GM21576 (cell line): ENCODE measurements at regions not wholly inside any gene's neighbourhood (a gene's known extent, or its start where the extent isn't known, plus 50 kb on each side); places are given as distances from the start of the nearest gene placed in this dataset.
"Not testable (repeated sequence)": the region's sequence is repeated elsewhere in the genome, so short reads cannot be mapped to it uniquely, and the experiment has no call there.

Experiments used
- ATAC-seq: cut with Tn5 transposase; IDR thresholded peaks from one replicate; pipeline ENCODE4 v1.9.1; 2021; ENCODE audit warnings: mild to moderate bottlenecking, moderate library complexity; ENCODE audit not compliant: unreplicated experiment

GRCh38 chr4:66219401-66219800 is 549.1 kb upstream of the EPHA5 start:
- no peak for ATAC-seq

GRCh38 chr4:66216252-66216651 is 546.0 kb upstream of the EPHA5 start:
- ATAC-seq = no peak

DNA sequence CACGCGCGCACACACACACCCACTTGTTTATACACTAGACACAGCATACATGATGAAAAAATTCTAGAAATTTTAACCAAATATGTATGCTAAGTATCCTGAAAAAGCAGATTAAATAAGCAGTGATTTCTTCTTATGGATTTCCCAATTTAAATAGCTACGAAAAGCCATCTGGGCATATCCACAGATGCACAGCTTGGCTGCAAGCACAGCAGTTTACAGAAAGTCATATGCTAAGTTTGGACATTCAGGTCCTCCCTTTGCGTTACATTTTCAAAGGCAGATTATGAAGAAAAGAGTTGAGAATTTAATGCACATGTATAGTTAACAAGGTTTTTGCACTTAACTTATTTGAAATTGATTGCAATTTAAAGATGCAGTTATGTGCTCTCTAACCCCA is 542.2 kb upstream of the EPHA5 start:
- ATAC-seq = no peak

- no peak for ATAC-seq
Observed at GRCh38 chr4:66204534-66205247, 534.4 kb upstream of the EPHA5 start.

DNA sequence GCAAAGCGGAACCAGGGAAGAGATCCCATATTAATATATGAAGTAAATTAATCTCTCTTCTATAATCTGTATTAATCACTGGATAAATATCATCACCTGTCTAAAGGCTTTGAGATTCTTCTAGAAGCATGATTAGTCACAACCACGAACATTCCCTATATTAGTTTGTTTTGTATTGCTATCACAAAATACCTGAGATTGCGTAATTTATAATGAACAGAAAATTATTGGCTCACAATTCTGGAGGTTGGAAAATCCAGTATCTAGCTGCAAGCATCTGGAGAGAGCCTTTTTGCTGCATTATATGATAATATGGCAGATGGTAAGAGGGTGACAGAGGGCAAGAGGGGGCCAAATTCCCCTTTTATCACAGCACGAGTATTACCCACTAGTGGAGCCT is 532.6 kb upstream of the EPHA5 start:
- ATAC-seq = no peak

- ATAC-seq = no peak
Observed at GRCh38 chr4:66197451-66197850, 527.2 kb upstream of the EPHA5 start.

GRCh38 chr4:66193487-66193886 is 523.2 kb upstream of the EPHA5 start:
- ATAC-seq = no peak

DNA sequence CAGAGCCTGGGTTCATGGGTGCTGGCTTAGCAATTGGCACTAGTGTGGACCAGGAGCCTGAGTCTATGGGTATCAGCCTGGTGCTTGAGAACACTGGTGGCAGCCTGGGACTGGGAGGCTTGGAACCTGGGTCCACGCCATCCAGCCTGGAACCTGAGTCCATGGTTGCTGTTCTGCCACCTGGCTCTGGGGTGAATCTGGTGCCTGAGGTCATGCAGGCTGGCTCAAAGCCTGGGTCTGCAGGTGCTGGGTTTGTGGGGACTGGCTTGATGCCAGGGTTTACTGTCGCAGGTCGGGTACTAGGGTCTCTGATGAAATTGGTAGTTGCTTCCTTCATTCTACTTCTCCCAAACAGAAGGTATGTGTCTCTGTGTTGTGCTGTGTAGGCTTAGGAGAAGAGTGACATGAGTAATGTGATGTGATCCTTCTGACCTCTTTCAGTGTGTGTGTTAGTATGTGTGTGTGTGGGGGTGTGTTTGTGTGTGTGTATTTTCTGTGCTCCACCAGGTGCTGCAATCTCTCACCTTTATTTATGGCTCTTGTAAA is 517.0 kb upstream of the EPHA5 start:
- no peak for ATAC-seq

- ATAC-seq = no peak
Observed at GRCh38 chr4:66186095-66186494, 515.8 kb upstream of the EPHA5 start.

DNA sequence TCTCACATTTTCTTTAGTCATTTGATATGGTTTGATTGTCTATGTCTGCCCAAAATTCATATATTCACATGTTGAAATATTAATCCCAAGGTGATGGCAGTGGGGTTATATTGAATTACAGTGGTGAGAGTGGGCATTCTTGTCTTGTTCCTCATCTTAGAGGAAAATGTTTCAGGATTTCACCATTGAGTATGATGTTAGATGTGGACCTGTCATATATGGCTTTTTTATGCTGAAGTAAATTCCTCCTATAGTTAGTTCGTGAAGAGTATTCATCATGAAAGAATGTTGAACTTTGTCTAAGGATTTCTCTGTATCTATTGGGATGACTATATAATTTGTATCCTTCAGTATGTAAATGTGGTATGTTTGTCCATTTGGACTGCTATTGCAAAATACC is 512.3 kb upstream of the EPHA5 start:
- no peak for ATAC-seq

DNA sequence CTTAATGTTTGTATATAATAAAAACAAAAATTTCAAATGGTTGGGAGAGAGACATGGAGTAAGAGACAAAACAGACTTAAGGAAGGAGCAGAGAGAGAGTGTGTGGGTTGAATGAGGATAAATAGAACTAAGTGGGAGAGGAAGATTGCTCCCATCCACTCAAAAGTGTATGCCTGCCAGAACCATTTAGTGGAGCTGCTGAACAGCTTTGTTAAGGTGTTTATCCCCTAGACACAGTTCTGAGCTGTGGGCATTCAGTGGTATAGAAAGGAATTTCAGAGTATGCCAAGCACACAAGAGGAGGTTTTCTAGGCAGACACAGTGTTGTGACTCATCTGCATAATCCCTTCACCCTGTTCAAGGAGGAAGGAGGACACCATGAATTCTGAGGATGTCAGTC is 508.6 kb upstream of the EPHA5 start:
- ATAC-seq = no peak

- ATAC-seq = no peak
Observed at GRCh38 chr4:66169341-66169740, 499.1 kb upstream of the EPHA5 start.

- ATAC-seq = no peak
Observed at GRCh38 chr4:66164869-66165268, 494.6 kb upstream of the EPHA5 start.

DNA sequence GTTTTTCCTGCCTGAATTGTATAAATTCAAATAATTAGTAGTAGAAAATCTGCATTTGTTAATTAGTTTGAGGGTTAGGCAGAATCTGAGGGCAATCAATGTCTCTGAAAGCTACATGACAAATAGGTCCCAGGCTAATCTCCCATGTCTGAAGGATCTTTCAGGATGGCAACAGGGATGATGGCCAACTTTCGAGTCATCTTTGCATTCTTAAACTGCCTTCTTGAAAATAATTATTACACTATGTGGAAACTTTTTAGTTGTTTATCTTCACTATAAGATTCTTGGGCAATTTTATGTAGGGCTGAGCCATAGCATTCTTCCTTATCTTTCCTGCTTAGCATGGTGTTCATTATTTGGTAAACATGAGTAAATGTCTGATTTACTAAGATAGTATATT is 490.3 kb upstream of the EPHA5 start:
- no peak for ATAC-seq

GRCh38 chr4:66157594-66157993 is 487.3 kb upstream of the EPHA5 start:
- ATAC-seq = no peak

DNA sequence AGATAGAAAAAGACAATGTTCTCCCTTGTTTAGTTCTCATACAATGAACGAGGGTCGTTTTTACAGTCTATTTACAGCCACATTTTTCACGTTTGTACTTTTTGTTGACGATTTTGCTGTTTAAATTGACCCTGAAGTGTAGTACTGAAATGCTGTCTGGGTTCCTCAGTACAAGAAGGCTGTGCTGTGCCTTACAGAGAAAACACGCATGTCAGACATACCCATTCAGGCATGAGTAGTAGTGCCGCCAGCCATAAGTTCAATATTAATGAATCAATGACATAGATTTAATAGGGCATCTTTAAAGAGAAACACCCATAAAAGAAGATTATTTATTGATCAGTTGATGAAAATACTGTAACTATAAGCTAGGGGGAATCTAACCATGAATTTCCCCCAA is 459.8 kb upstream of the EPHA5 start:
- no peak for ATAC-seq

GRCh38 chr4:66123831-66124413 is 453.6 kb upstream of the EPHA5 start:
- no peak for ATAC-seq

DNA sequence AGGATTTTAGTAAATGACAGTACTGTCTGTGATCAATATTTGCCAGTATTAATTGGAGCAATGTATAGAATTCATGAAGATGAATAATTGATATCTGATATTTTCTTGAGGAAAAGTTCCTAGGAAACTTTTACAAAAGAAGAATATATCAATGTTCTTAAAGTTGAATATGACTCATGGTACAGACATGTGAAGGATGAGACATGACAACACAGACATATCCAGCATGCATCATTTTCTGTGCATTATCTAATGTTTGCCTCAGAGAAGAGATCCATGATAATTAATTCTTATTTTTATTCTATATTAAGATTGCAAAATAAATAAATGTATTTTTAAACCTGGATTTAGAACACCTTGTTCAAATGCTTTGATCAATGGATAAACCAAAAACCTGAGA is 452.9 kb upstream of the EPHA5 start:
- ATAC-seq = no peak

- ATAC-seq = not testable (repeated sequence)
Observed at GRCh38 chr4:66115231-66115630, 444.9 kb upstream of the EPHA5 start.

DNA sequence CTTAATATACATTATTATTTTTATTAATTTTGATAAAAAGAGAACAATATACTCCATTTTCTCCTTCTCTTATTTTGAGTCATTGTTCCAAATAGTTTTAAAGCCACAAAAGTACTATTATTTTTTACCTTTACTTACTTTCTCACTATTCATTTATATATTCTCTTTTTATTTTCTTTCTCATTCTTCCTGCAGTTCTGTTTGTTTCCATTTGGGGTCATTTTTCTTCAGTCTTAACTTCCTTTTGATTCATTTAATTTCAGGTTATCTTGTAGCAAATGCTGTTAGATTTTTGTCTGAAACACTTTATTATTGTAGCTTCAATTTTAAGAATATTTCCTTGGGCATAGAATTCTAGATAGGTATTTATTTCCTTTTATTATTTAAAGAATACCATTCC is 438.6 kb upstream of the EPHA5 start:
- no peak for ATAC-seq

DNA sequence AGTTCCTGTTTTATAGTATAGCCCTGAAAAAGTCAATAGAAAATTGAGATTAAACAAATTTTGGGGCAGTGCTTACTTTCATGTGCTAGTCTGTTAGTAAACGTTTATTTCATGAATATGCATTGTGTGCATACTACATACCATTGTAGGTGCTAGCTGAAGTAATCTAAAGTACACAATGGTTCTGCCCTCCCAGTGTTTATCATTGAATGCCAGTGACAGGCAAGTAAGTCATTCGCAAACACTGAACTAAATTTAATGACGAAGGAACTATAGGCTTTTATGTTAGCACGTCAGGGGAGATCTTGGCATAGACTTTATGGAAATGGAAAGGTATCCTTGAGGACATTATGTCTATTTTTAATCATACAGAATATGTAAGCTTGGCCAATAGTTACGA is 426.9 kb upstream of the EPHA5 start:
- no peak for ATAC-seq

DNA sequence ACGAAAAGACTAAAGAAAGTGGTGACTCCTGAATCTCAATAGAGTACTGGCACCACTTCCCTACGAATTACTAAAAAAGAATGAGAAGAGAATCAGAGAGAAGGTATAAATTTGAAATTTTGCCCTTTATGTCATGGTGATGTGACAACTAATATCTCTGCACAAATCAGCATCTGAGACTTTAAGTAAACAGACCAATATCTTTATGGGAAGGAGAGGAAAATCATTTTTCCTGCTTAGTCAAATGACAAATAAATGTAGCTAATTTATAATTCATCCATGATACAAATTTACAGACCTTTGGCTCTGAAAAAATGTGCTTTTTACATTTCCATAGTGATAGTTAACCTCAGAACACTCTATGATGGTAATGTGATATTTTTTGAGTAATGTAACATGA is 424.8 kb upstream of the EPHA5 start:
- no peak for ATAC-seq

DNA sequence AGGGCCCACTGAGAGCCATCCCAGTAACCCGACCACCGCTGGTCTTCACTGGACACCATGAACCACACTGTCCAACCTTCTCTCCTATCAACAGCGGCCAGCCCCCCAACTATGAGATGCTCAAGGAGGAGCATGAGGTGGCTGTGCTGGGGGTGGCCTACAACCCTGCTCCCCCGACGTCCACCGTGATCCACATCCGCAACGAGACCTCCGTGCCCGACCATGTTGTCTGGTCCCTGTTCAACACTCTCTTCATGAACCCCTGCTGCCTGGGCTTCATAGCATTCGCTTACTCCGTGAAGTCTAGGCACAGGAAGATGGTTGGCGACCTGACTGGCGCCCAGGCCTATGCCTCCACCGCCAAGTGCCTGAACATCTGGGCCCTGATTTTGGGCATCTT is 423.8 kb upstream of the EPHA5 start:
- ATAC-seq = no peak
